ENCODE measurements at regions not wholly inside any gene's neighbourhood (a gene's known extent, or its start where the extent isn't known, plus 50 kb on each side); places are given as distances from the start of the nearest gene placed in this dataset.

DNA sequence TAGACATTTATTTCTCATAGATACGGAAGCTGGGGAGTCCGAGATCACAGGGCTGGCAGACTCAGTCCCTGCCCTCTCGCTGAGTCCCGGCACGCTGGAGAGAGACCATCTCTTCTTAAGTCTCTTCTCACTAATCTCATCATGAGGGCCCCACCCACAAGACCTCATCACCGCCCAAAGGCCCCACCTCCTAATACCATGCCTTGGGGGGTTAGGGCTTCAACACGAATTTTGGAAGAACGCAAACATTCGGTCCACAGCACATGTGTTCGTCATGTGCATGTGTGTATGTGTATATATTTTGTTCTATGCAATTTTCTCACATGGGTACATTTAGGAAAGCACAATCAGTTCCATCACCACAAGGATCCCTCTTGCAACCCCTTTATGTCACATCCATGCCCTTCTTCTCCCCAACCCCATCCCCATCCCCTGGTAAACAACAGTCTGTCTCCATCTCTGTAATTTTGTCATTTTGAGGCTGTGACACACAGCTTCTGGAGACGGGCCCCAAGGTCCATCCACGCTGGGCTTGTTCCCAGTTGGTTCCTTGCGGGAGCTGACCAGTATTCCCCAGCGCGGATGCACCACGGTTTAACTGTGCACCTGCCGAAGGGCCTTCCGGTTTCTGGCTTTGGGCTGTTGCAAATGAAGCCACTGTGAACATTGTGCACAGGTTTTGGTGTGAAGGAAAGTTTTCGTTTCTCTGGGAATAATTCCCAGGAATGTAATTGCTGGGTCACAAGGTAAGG is 317.5 kb upstream of the DIO3 start:
- Histone ChIP-seq H3K79me2 (replicated peaks; ENCODE audit: insufficient read depth) (no peaks in the 10 kb centered on the region), H3K27ac (ENCODE audit: low read depth) (no peak overlapping the region), H3F3A (replicated peaks; ENCODE audit: low read depth) (no peaks in the 10 kb centered on the region), H3K4me3 (no peak overlapping the region), H3K27me3 (ENCODE audit: insufficient read depth) (no peaks in the 10 kb centered on the region), H3K9me2 (ENCODE audit: insufficient read depth) (no peaks in the 10 kb centered on the region), H2AFZ (no peak overlapping the region), H3K36me3 (ENCODE audit: insufficient read depth) (no peaks in the 10 kb centered on the region), H4K20me1 (replicated peaks; ENCODE audit: insufficient read depth) (no peaks in the 10 kb centered on the region), H3K4me1 (ENCODE audit: insufficient read depth) (no peaks in the 10 kb centered on the region), H3K4me2 (no peak overlapping the region)
- H3K4me1 Mint-ChIP-seq: peaks cover 7% of the 10 kb centered on the region; the same call in 2 of the 3 replicates
- no peak overlapping the region for H3K27ac Mint-ChIP-seq
- DNase-seq (ENCODE audit: low spot score) (no peak), ATAC-seq (no peak)
- TF ChIP-seq ETS1 (IDR thresholded peaks at IDR 0.05): no peak
- no peak for TF ChIP-seq NANOG (IDR thresholded peaks at IDR 0.05; ENCODE audit: borderline replicate concordance)
- no peak for TF ChIP-seq POLR2AphosphoS5 (IDR thresholded peaks at IDR 0.05; ENCODE audit: low read depth)
- no peak for TF ChIP-seq JUNB (IDR thresholded peaks at IDR 0.05; ENCODE audit: unreplicated experiment)
- no peak for TF ChIP-seq EZH2 (IDR thresholded peaks at IDR 0.05; ENCODE audit: low read depth, unreplicated experiment)
- no peak for TF ChIP-seq STAT1 (IDR thresholded peaks at IDR 0.05; ENCODE audit: unreplicated experiment)
- no peak for TF ChIP-seq ZNF462 (CRISPR knock-in tag; IDR thresholded peaks at IDR 0.05)
- TF ChIP-seq CREB1 (CRISPR knock-in tag; IDR thresholded peaks at IDR 0.05; ENCODE audit: low read depth): no peak
- TF ChIP-seq ZNF331 (CRISPR knock-in tag; IDR thresholded peaks at IDR 0.05; ENCODE audit: low read depth): no peak
- TF ChIP-seq ZNF114 (CRISPR knock-in tag; IDR thresholded peaks at IDR 0.05): no peak
- TF ChIP-seq, protein P1, sequence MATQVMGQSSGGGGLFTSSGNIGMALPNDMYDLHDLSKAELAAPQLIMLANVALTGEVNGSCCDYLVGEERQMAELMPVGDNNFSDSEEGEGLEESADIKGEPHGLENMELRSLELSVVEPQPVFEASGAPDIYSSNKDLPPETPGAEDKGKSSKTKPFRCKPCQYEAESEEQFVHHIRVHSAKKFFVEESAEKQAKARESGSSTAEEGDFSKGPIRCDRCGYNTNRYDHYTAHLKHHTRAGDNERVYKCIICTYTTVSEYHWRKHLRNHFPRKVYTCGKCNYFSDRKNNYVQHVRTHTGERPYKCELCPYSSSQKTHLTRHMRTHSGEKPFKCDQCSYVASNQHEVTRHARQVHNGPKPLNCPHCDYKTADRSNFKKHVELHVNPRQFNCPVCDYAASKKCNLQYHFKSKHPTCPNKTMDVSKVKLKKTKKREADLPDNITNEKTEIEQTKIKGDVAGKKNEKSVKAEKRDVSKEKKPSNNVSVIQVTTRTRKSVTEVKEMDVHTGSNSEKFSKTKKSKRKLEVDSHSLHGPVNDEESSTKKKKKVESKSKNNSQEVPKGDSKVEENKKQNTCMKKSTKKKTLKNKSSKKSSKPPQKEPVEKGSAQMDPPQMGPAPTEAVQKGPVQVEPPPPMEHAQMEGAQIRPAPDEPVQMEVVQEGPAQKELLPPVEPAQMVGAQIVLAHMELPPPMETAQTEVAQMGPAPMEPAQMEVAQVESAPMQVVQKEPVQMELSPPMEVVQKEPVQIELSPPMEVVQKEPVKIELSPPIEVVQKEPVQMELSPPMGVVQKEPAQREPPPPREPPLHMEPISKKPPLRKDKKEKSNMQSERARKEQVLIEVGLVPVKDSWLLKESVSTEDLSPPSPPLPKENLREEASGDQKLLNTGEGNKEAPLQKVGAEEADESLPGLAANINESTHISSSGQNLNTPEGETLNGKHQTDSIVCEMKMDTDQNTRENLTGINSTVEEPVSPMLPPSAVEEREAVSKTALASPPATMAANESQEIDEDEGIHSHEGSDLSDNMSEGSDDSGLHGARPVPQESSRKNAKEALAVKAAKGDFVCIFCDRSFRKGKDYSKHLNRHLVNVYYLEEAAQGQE (IDR thresholded peaks at IDR 0.05; ENCODE audit: unreplicated experiment): no peak
- TF ChIP-seq, protein P2, sequence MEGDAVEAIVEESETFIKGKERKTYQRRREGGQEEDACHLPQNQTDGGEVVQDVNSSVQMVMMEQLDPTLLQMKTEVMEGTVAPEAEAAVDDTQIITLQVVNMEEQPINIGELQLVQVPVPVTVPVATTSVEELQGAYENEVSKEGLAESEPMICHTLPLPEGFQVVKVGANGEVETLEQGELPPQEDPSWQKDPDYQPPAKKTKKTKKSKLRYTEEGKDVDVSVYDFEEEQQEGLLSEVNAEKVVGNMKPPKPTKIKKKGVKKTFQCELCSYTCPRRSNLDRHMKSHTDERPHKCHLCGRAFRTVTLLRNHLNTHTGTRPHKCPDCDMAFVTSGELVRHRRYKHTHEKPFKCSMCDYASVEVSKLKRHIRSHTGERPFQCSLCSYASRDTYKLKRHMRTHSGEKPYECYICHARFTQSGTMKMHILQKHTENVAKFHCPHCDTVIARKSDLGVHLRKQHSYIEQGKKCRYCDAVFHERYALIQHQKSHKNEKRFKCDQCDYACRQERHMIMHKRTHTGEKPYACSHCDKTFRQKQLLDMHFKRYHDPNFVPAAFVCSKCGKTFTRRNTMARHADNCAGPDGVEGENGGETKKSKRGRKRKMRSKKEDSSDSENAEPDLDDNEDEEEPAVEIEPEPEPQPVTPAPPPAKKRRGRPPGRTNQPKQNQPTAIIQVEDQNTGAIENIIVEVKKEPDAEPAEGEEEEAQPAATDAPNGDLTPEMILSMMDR (conservative IDR thresholded peaks at IDR 0.05; ENCODE audit: low read depth in 2 of 2): no peak
- TF ChIP-seq EZH2phosphoT487 (IDR thresholded peaks at IDR 0.05; ENCODE audit: unreplicated experiment): no peak
- H3K9me3 Mint-ChIP-seq: no peaks in the 10 kb centered on the region; the same call in 2 of the 3 replicates
- H3K27me3 Mint-ChIP-seq (ENCODE audit: insufficient read depth, low read depth, poor library complexity): peaks cover 6% of the 10 kb centered on the region
- no peak overlapping the region for H3K4me3 Mint-ChIP-seq
- no peaks in the 10 kb centered on the region for H3K36me3 Mint-ChIP-seq (ENCODE audit: low read depth)
